Right lobe of liver (tissue), 4 donors: ENCODE measurements at regions not wholly inside any gene's neighbourhood (a gene's known extent, or its start where the extent isn't known, plus 50 kb on each side); places are given as distances from the start of the nearest gene placed in this dataset.

ENCODE experiments used
- CTCF ChIP-seq, 4 donors: fragments of 200-600 bp in 3 of 4; fragments of 450-650 bp in 1 of 4; IDR thresholded peaks; one replicate each; pipeline versions ENCODE4 v1.5.1 to v1.8.0; 2016 to 2022; ENCODE audit warnings: antibody characterized with exemption in 4 of 4, mild to moderate bottlenecking in 2 of 4
- POLR2A ChIP-seq: fragments of 450-650 bp; IDR thresholded peaks from one replicate; pipeline ENCODE4 v1.6.1; 2017; ENCODE audit warnings: antibody characterized with exemption, mild to moderate bottlenecking
- donor health status: DM: no; HTN: no; CAD: no.
- donor health status: DM: no; HTN: no; CAD: no.
- donor health status: DM: no; HTN: yes; CAD: no.

- no peak for TF ChIP-seq CTCF (IDR thresholded peaks at IDR 0.05)
- TF ChIP-seq POLR2A, result no peak
These were observed 143.3 kb upstream of the DPH6 start for GRCh38 chr15:35689266-35689665.
